ENCODE measurements at regions not wholly inside any gene's neighbourhood (a gene's known extent, or its start where the extent isn't known, plus 50 kb on each side); places are given as distances from the start of the nearest gene placed in this dataset.

- TF ChIP-seq ELF4 (IDR thresholded peaks at IDR 0.05) (no peak), SP1 (IDR thresholded peaks at IDR 0.05) (no peak), SUZ12 (IDR thresholded peaks at IDR 0.05) (no peak), BHLHE40 (IDR thresholded peaks at IDR 0.05; ENCODE audit: borderline replicate concordance) (no peak), ZNF384 (IDR thresholded peaks at IDR 0.05) (no peak), FOXA1 (IDR thresholded peaks at IDR 0.05) (no peak), TARDBP (IDR thresholded peaks at IDR 0.05) (no peak), ARNT (IDR thresholded peaks at IDR 0.05) (no peak), CTBP1 (IDR thresholded peaks at IDR 0.05; ENCODE audit: borderline replicate concordance) (no peak), FOXM1 (IDR thresholded peaks at IDR 0.05; ENCODE audit: borderline replicate concordance) (no peak), NFRKB (IDR thresholded peaks at IDR 0.05) (no peak), FOXK2 (IDR thresholded peaks at IDR 0.05) (no peak)
These were observed 190.2 kb upstream of the CPHXL start for GRCh38 chr16:75916451-75916850.

All from HEK293T (cell line).